HEK293 (cell line): ENCODE measurements at regions not wholly inside any gene's neighbourhood (a gene's known extent, or its start where the extent isn't known, plus 50 kb on each side); places are given as distances from the start of the nearest gene placed in this dataset.

Source experiments
- CTCF ChIA-PET: fragments of 350-600 bp; formaldehyde crosslinking; extraction: SDS; loops from one replicate; lab custom pipeline; 2021; ENCODE audit warnings: antibody characterized with exemption; lab: Yijun Ruan, JAX
- POLR2A ChIA-PET: fragments of 300-600 bp; formaldehyde crosslinking; extraction: SDS; loops from one replicate; lab custom pipeline; 2020; ENCODE audit warnings: antibody characterized with exemption, inconsistent platforms; lab: Yijun Ruan, JAX
- H3K27ac ChIP-seq: fragments of 200-500 bp; sonication (Bioruptor generic); 2 replicates; pipeline ENCODE4 v1.5.1; 2014; ENCODE audit warnings: low read depth, low read length, control low read depth, inconsistent platforms; ENCODE audit errors: extremely low read depth
- H3K36me3 ChIP-seq, 2 experiments: fragments of 200-500 bp in 1 of 2; sonication (Bioruptor generic) in 1 of 2; 1 replicate in 1 of 2; 2 replicates in 1 of 2; pipeline ENCODE4 v1.5.1; 2014 to 2017; ENCODE audit warnings: inconsistent platforms in 2 of 2, low read length in 2 of 2; ENCODE audit not compliant: control insufficient read depth in 2 of 2, insufficient read depth in 1 of 2
- H3K4me1 ChIP-seq: fragments of 200-500 bp; sonication (Bioruptor generic); 2 replicates; pipeline ENCODE4 v1.5.1; 2014; ENCODE audit warnings: mild to moderate bottlenecking, low read length, inconsistent platforms; ENCODE audit not compliant: control insufficient read depth, insufficient read depth
- H3K4me3 ChIP-seq: 2 replicates; pipeline ENCODE4 v1.5.1; 2011; ENCODE audit warnings: low read depth, mild to moderate bottlenecking, control low read depth, low read length, moderate library complexity
- H3K9me3 ChIP-seq: fragments of 200-500 bp; sonication (Bioruptor generic); 2 replicates; pipeline ENCODE4 v1.5.1; 2014; ENCODE audit warnings: low read depth, low read length, inconsistent platforms; ENCODE audit not compliant: control insufficient read depth, insufficient read depth
- BCL6B ChIP-seq: fragments of 450-650 bp; formaldehyde crosslinking; IDR thresholded peaks from 2 replicates; pipeline ENCODE4 v1.5.1; 2017; ENCODE audit warnings: missing biosample characterization, missing genetic modification characterization
- GLI4 ChIP-seq: fragments of 450-650 bp; formaldehyde crosslinking; IDR thresholded peaks from 2 replicates; pipeline ENCODE4 v1.5.1; 2016; ENCODE audit warnings: missing biosample characterization, missing genetic modification characterization
- HIC1 ChIP-seq: fragments of 450-650 bp; formaldehyde crosslinking; IDR thresholded peaks from 2 replicates; pipeline ENCODE4 v1.5.1; 2016; ENCODE audit warnings: missing biosample characterization, missing genetic modification characterization
- INSM2 ChIP-seq: fragments of 450-650 bp; formaldehyde crosslinking; IDR thresholded peaks from 2 replicates; pipeline ENCODE4 v1.5.1; 2016; ENCODE audit warnings: missing biosample characterization, missing genetic modification characterization
- KLF1 ChIP-seq: fragments of 450-650 bp; formaldehyde crosslinking; IDR thresholded peaks from 2 replicates; pipeline ENCODE4 v1.5.1; 2016; ENCODE audit warnings: missing biosample characterization, missing genetic modification characterization
- SALL2 ChIP-seq: fragments of 450-650 bp; formaldehyde crosslinking; IDR thresholded peaks from 2 replicates; pipeline ENCODE4 v1.5.0; 2017; ENCODE audit warnings: missing biosample characterization, mild to moderate bottlenecking, missing genetic modification characterization, borderline replicate concordance
- SETDB1 ChIP-seq: IDR thresholded peaks from one replicate; pipeline ENCODE4 v1.6.1; 2017; ENCODE audit warnings: mild to moderate bottlenecking, low read length, moderate library complexity, mixed read lengths; ENCODE audit not compliant: insufficient read length
- TCF7L2 ChIP-seq: IDR thresholded peaks from 2 replicates; pipeline ENCODE4 v1.6.1; 2011; ENCODE audit warnings: low read depth, mild to moderate bottlenecking, inconsistent platforms, low read length, moderate library complexity, borderline replicate concordance
- ZBTB17 ChIP-seq: fragments of 450-650 bp; formaldehyde crosslinking; IDR thresholded peaks from 2 replicates; pipeline ENCODE4 v1.5.1; 2016; ENCODE audit warnings: missing biosample characterization, missing genetic modification characterization
- ZBTB20 ChIP-seq: fragments of 450-650 bp; formaldehyde crosslinking; IDR thresholded peaks from 2 replicates; pipeline ENCODE4 v1.5.1; 2016; ENCODE audit warnings: missing biosample characterization, missing genetic modification characterization
- ZBTB21 ChIP-seq: fragments of 450-650 bp; formaldehyde crosslinking; IDR thresholded peaks from 2 replicates; pipeline ENCODE4 v1.5.1; 2017; ENCODE audit warnings: missing biosample characterization, missing genetic modification characterization
- ZFP69B ChIP-seq: fragments of 450-650 bp; formaldehyde crosslinking; IDR thresholded peaks from 2 replicates; pipeline ENCODE4 v1.5.1; 2016; ENCODE audit warnings: missing biosample characterization, missing genetic modification characterization
- ZNF112 ChIP-seq: fragments of 450-650 bp; formaldehyde crosslinking; IDR thresholded peaks from 2 replicates; pipeline ENCODE4 v1.5.0; 2017; ENCODE audit warnings: missing biosample characterization, missing genetic modification characterization
- ZNF132 ChIP-seq: fragments of 450-650 bp; formaldehyde crosslinking; IDR thresholded peaks from 2 replicates; pipeline ENCODE4 v1.5.1; 2017; ENCODE audit warnings: missing biosample characterization, missing genetic modification characterization, borderline replicate concordance
- ZNF292 ChIP-seq: fragments of 450-650 bp; formaldehyde crosslinking; IDR thresholded peaks from 2 replicates; pipeline ENCODE4 v1.5.1; 2016; ENCODE audit warnings: low read depth, missing biosample characterization, missing genetic modification characterization, borderline replicate concordance
- ZNF324 ChIP-seq: fragments of 450-650 bp; formaldehyde crosslinking; IDR thresholded peaks from 2 replicates; pipeline ENCODE4 v1.5.1; 2016; ENCODE audit warnings: missing biosample characterization, missing genetic modification characterization
- ZNF37A ChIP-seq: fragments of 450-650 bp; IDR thresholded peaks from 2 replicates; pipeline ENCODE4 v1.5.1; 2018; ENCODE audit warnings: missing biosample characterization, missing genetic modification characterization
- ZNF473 ChIP-seq: fragments of 450-650 bp; formaldehyde crosslinking; IDR thresholded peaks from 2 replicates; pipeline ENCODE4 v1.5.1; 2017; ENCODE audit warnings: missing biosample characterization, missing genetic modification characterization
- ZNF501 ChIP-seq: fragments of 450-650 bp; formaldehyde crosslinking; IDR thresholded peaks from 2 replicates; pipeline ENCODE4 v1.5.1; 2016; ENCODE audit warnings: missing biosample characterization, missing genetic modification characterization
- ZNF544 ChIP-seq: fragments of 450-650 bp; formaldehyde crosslinking; IDR thresholded peaks from 2 replicates; pipeline ENCODE4 v1.5.0; 2017; ENCODE audit warnings: missing biosample characterization, missing genetic modification characterization
- ZNF585B ChIP-seq: fragments of 450-650 bp; formaldehyde crosslinking; IDR thresholded peaks from 2 replicates; pipeline ENCODE4 v1.5.1; 2016; ENCODE audit warnings: missing biosample characterization, missing genetic modification characterization
- ZNF654 ChIP-seq: fragments of 450-650 bp; formaldehyde crosslinking; IDR thresholded peaks from 2 replicates; pipeline ENCODE4 v1.5.1; 2016; ENCODE audit warnings: low read depth, missing biosample characterization, missing genetic modification characterization
- ZNF837 ChIP-seq: fragments of 450-650 bp; formaldehyde crosslinking; IDR thresholded peaks from 2 replicates; pipeline ENCODE4 v1.5.1; 2016; ENCODE audit warnings: missing biosample characterization, missing genetic modification characterization
- ZNF843 ChIP-seq: fragments of 450-650 bp; formaldehyde crosslinking; IDR thresholded peaks from 2 replicates; pipeline ENCODE4 v1.5.1; 2016; ENCODE audit warnings: missing biosample characterization, missing genetic modification characterization
- TF ChIP-seq, protein P1 (sequence below): fragments of 450-650 bp; formaldehyde crosslinking; IDR thresholded peaks from 2 replicates; pipeline ENCODE4 v1.5.1; 2016; ENCODE audit warnings: missing biosample characterization, missing genetic modification characterization
- TF ChIP-seq, protein P2 (sequence below): fragments of 450-650 bp; formaldehyde crosslinking; IDR thresholded peaks from 2 replicates; pipeline ENCODE4 v1.5.1; 2016; ENCODE audit warnings: missing biosample characterization, missing genetic modification characterization

- no peak overlapping the region for H3K4me3 ChIP-seq
- H3K4me1 ChIP-seq, result no peaks in the 10 kb centered on the region
- POLR2A ChIA-PET, result no interaction called here
- no peaks in the 10 kb centered on the region for H3K36me3 ChIP-seq
- H3K9me3 ChIP-seq, result no peaks in the 10 kb centered on the region
- H3K27ac ChIP-seq, result no peak overlapping the region
- CTCF ChIA-PET, result no interaction called here
- TF ChIP-seq BCL6B (tag by site-specific recombination) (no peak), ZNF501 (tag by site-specific recombination) (no peak), SALL2 (tag by site-specific recombination) (no peak), ZNF132 (tag by site-specific recombination) (no peak), ZNF292 (tag by site-specific recombination) (no peak), TCF7L2 (no peak), SETDB1 (no peak), ZNF544 (tag by site-specific recombination) (no peak), INSM2 (tag by site-specific recombination) (no peak), ZNF473 (tag by site-specific recombination) (no peak), ZNF843 (tag by site-specific recombination) (no peak), ZFP69B (tag by site-specific recombination) (no peak), ZBTB21 (tag by site-specific recombination) (no peak), ZNF37A (no peak), HIC1 (tag by site-specific recombination) (no peak), ZNF654 (tag by site-specific recombination) (no peak)
- TF ChIP-seq, protein P1, sequence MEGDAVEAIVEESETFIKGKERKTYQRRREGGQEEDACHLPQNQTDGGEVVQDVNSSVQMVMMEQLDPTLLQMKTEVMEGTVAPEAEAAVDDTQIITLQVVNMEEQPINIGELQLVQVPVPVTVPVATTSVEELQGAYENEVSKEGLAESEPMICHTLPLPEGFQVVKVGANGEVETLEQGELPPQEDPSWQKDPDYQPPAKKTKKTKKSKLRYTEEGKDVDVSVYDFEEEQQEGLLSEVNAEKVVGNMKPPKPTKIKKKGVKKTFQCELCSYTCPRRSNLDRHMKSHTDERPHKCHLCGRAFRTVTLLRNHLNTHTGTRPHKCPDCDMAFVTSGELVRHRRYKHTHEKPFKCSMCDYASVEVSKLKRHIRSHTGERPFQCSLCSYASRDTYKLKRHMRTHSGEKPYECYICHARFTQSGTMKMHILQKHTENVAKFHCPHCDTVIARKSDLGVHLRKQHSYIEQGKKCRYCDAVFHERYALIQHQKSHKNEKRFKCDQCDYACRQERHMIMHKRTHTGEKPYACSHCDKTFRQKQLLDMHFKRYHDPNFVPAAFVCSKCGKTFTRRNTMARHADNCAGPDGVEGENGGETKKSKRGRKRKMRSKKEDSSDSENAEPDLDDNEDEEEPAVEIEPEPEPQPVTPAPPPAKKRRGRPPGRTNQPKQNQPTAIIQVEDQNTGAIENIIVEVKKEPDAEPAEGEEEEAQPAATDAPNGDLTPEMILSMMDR (tag by site-specific recombination), result no peak
- TF ChIP-seq, all 188 proteins: peak for 0
Observed at GRCh38 chr2:208708486-208708885, 301.9 kb downstream of the PTH2R start.

- H3K4me3 ChIP-seq, result no peak overlapping the region
- H3K27ac ChIP-seq, result no peak overlapping the region
- CTCF ChIA-PET, result no interaction called here
- TF ChIP-seq, protein P2, sequence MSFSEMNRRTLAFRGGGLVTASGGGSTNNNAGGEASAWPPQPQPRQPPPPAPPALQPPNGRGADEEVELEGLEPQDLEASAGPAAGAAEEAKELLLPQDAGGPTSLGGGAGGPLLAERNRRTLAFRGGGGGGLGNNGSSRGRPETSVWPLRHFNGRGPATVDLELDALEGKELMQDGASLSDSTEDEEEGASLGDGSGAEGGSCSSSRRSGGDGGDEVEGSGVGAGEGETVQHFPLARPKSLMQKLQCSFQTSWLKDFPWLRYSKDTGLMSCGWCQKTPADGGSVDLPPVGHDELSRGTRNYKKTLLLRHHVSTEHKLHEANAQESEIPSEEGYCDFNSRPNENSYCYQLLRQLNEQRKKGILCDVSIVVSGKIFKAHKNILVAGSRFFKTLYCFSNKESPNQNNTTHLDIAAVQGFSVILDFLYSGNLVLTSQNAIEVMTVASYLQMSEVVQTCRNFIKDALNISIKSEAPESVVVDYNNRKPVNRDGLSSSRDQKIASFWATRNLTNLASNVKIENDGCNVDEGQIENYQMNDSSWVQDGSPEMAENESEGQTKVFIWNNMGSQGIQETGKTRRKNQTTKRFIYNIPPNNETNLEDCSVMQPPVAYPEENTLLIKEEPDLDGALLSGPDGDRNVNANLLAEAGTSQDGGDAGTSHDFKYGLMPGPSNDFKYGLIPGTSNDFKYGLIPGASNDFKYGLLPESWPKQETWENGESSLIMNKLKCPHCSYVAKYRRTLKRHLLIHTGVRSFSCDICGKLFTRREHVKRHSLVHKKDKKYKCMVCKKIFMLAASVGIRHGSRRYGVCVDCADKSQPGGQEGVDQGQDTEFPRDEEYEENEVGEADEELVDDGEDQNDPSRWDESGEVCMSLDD (tag by site-specific recombination), result no peak
- no peak for TF ChIP-seq ZNF585B (tag by site-specific recombination)
- TF ChIP-seq ZNF324, result no peak
- no peak for TF ChIP-seq GLI4
- no peak for TF ChIP-seq ZNF654 (tag by site-specific recombination)
- no peak for TF ChIP-seq ZBTB20 (tag by site-specific recombination)
- TF ChIP-seq KLF1 (tag by site-specific recombination), result no peak
- TF ChIP-seq ZBTB17 (tag by site-specific recombination), result no peak
- TF ChIP-seq ZNF837 (tag by site-specific recombination), result no peak
- TF ChIP-seq ZNF112 (tag by site-specific recombination), result no peak
- TF ChIP-seq, all 188 proteins: peak for 0
- Histone ChIP-seq H3K36me3 (no peaks in the 10 kb centered on the region), H3K4me1 (no peaks in the 10 kb centered on the region), H3K9me3 (no peaks in the 10 kb centered on the region)
- POLR2A ChIA-PET, result no interaction called here
Observed at GRCh38 chr2:208711598-208711997, 305.0 kb downstream of the PTH2R start.
